ENCODE measurements at regions not wholly inside any gene's neighbourhood (a gene's known extent, or its start where the extent isn't known, plus 50 kb on each side); places are given as distances from the start of the nearest gene placed in this dataset.

DNA sequence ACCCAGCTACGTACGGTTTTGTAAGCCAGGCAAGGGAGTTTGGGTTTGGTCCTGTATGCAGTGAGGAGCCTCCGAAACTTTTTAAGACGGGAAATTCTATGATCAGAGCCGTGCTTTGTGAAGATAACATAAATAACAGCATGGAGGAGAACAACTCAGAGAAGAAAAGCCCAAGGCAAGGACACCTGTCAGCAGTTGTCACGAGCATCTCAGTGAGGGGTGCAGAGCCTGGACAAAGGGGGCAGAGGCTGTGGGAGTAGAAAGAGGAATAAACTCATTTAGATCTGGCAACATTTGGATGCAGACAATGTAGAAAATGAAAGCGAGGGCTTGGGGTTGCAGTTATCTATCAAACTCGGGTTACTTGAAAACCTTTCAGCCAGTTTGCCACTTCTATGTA is 64.5 kb downstream of the CAVIN2 start:
- no peak for TF ChIP-seq POLR2A (IDR thresholded peaks at IDR 0.05; ENCODE audit: low read length)
- no peak for TF ChIP-seq GATA1 (IDR thresholded peaks at IDR 0.05; ENCODE audit: low read depth, low read length)
